ENCODE measurements at regions not wholly inside any gene's neighbourhood (a gene's known extent, or its start where the extent isn't known, plus 50 kb on each side); places are given as distances from the start of the nearest gene placed in this dataset.
A peak's percentile ranks its signal among the peaks of the same experiment; 100 is the strongest.

GRCh38 chr19:30895946-30896345, 453.3 kb downstream of the TSHZ3 start:
- H2AK5ac ChIP-seq (ENCODE audit: low read depth, low read length): no peak overlapping the region
- peaks cover 5 to 18% (median 12%) of the 10 kb centered on the region in 4 experiments for H3K4me1 ChIP-seq (replicated peaks in 1 of 4; ENCODE audit: control insufficient read depth in 3 of 4, insufficient read depth in 4 of 4, low read length in 3 of 4)
- no peak overlapping the region for H3K23ac ChIP-seq (ENCODE audit: insufficient read length)
- peak overlapping the region in 1 of 2 experiments; percentile 51; a peak in 1 of 4 replicates for H3K4me2 ChIP-seq (ENCODE audit: insufficient read depth in 1 of 2, low read depth in 2 of 2, low read length in 2 of 2)
- H2BK15ac ChIP-seq (ENCODE audit: low read length): no peak overlapping the region
- no peak overlapping the region for H3K14ac ChIP-seq (ENCODE audit: insufficient read length)
- 82% methylated on average over 3 of the region's 3 CpGs; no CpG with 5 or more reads in 1 of the 2 experiments for WGBS, 2 experiments (ENCODE audit: extremely low coverage in 1 of 2, insufficient coverage in 1 of 2, insufficient read length in 1 of 2, insufficient replicate concordance in 2 of 2, low coverage in 1 of 2, low lambda C conversion rate in 2 of 2, missing lambda C conversion rate in 1 of 2)
- peak overlapping the region; percentile 17 for H3K4ac ChIP-seq (replicated peaks; ENCODE audit: insufficient read length, low read depth, low read length)
- ChIA-PET CTCF (ENCODE audit: partially characterized antibody) (interaction anchor here (0.7 to 1.4 kb wide), 5 partner anchors 9 to 96 kb away, joined by 3 to 7 read pairs (median 3); no protein-coding TSS in a partner anchor), POLR2A (ENCODE audit: partially characterized antibody) (interaction anchor here (0.9 kb wide), 1 partner anchor 14 kb away, joined by 3 read pairs; no protein-coding TSS in a partner anchor)
- no peak overlapping the region; the same call in 1 of the 2 replicates for H2BK20ac ChIP-seq (ENCODE audit: low read length)
- H3K27ac ChIP-seq (ENCODE audit: low read depth, low read length): no peak overlapping the region
- H4K20me1 ChIP-seq (replicated peaks in 1 of 2; ENCODE audit: control insufficient read depth in 1 of 2, insufficient read depth in 2 of 2, low read length in 2 of 2): no peaks in the 10 kb centered on the region
- no peak overlapping the region for H3K9ac ChIP-seq (replicated peaks in 1 of 4; ENCODE audit: extremely low read depth in 1 of 4, low read depth in 3 of 4, low read length in 3 of 4)
- no peak overlapping the region for H4K91ac ChIP-seq (replicated peaks; ENCODE audit: insufficient read length, low read length)
- H2AFZ ChIP-seq (ENCODE audit: low read length): 0 out of 2 replicates have a peak overlapping the region, but pooled peaks have one; percentile 49
- no peaks in the 10 kb centered on the region for H3K9me3 ChIP-seq (ENCODE audit: insufficient read depth in 2 of 2, low read depth in 1 of 2, low read length in 1 of 2)
- TF ChIP-seq TEAD4 (IDR thresholded peaks at IDR 0.05; ENCODE audit: low read depth, low read length) (0 out of 2 replicates have a peak, but pooled peaks have one; percentile 6), CTCF (IDR thresholded peaks at IDR 0.05; ENCODE audit: control extremely low read depth in 1 of 3, insufficient read depth in 1 of 3, low read depth in 1 of 3, low read length in 3 of 3) (peak; percentile 20 to 49 (median 31)), CHD2 (IDR thresholded peaks at IDR 0.05; ENCODE audit: low read length) (no peak), RAD21 (IDR thresholded peaks at IDR 0.05 in 1 of 2, conservative IDR thresholded peaks at IDR 0.05 in 1 of 2; ENCODE audit: low read depth in 2 of 2, low read length in 2 of 2) (peak; percentile 29 to 47)
- H3K27me3 ChIP-seq (replicated peaks in 1 of 4; ENCODE audit: control insufficient read depth in 3 of 4, extremely low read depth in 1 of 4, insufficient read depth in 3 of 4, low read length in 3 of 4): no peaks in the 10 kb centered on the region
- DNase-seq (ENCODE audit: low read depth in 1 of 2, low spot score in 2 of 2) (no peak), FAIRE-seq (no peak)
- H3K56ac ChIP-seq (replicated peaks; ENCODE audit: insufficient read length, low read depth, low read length): no peak overlapping the region
- no peaks in the 10 kb centered on the region for H3K79me2 ChIP-seq (ENCODE audit: control insufficient read depth in 1 of 2, insufficient read depth in 2 of 2, low read length in 2 of 2)
- no peak overlapping the region for H2BK12ac ChIP-seq (ENCODE audit: low read depth, low read length)
- peak overlapping the region; percentile 42; the same call in 1 of the 2 replicates for H2BK5ac ChIP-seq (ENCODE audit: low read depth, low read length)
- H3K79me1 ChIP-seq (ENCODE audit: low read depth, low read length): no peaks in the 10 kb centered on the region
- H3K18ac ChIP-seq (ENCODE audit: extremely low read depth, low read length): no peak overlapping the region
- H2BK120ac ChIP-seq (replicated peaks; ENCODE audit: low read depth, low read length): no peak overlapping the region
- H3K4me3 ChIP-seq (ENCODE audit: extremely low read depth in 1 of 4, insufficient read depth in 2 of 4, low read depth in 3 of 4, low read length in 4 of 4): peak overlapping the region in 1 of 4 experiments; percentile 18; a peak in 1 of 8 replicates
- no peak overlapping the region for H4K5ac ChIP-seq (ENCODE audit: insufficient read length, low read depth, low read length)
- H3K36me3 ChIP-seq (ENCODE audit: control insufficient read depth in 2 of 4, insufficient read depth in 4 of 4, low read length in 3 of 4): no peaks in the 10 kb centered on the region
- no peak overlapping the region for H4K8ac ChIP-seq (ENCODE audit: extremely low read depth, insufficient read depth, low read length)
- H3K23me2 ChIP-seq (ENCODE audit: low read depth, low read length): no peaks in the 10 kb centered on the region
